ENCODE measurements at regions not wholly inside any gene's neighbourhood (a gene's known extent, or its start where the extent isn't known, plus 50 kb on each side); places are given as distances from the start of the nearest gene placed in this dataset.
"Not testable (repeated sequence)": the region's sequence is repeated elsewhere in the genome, so short reads cannot be mapped to it uniquely, and the experiment has no call there.

DNA sequence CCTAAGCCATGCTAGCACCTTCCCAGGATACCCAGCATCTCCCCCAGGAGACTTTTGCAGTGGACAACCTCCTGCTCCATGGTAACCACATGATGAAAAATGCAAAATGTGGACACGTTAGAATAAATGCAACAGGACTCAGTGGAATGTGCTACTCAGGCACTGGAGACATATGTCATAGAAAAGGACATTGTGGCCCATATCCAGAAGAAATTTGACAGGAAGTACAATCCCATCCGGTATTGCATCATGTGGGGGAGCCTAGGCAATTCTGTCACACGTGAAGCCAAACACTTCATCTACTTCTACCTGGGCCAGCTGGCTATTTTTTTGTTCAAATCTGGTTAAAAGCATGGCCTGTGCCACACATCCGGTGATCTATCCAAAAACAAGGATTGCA is 227.2 kb upstream of the GPR149 start:
- DNase-seq = no peak

DNA sequence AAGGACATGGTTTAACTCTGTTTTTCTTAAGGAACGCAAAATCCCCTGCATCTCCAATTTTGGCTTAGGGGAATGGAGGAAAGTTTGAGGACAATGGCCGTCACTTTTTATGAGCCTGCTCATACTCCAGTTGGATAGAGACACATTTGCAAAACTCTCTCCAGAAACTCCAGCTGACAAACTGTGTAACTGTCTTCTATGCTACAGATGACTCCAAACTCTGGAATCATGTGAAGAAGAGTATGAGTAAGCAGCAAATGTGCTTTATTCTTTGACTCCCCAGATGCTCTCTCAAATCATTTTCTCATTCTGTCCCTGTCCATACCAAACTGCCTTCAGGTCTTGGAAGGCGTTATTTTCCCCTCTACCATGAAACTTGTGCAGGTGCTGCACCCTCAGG is 226.5 kb upstream of the GPR149 start:
- DNase-seq = no peak

DNA sequence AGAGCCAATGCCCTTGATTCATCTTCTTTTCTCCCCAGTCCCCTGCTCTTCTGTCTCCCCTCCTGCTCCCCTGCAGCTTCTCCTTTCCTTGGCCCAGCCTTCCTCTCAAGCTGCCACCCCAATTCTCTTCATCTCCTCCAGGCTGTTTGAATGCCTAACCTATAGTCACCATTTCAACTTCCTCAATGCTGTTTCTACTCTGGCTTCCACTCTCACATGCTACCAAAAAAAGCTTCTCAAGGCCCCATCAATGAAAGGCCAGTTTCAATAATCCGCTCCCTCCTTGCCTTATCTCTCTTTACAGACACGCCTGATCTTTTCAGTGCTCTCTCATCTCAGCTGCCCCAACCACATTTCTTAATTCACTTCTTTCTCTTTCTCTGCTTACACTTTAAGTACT is 212.2 kb upstream of the GPR149 start:
- DNase-seq = peak in 1 of 3 donors; percentile 9

GRCh38 chr3:154625756-154626155 is 195.8 kb upstream of the GPR149 start:
- no peak for DNase-seq

DNA sequence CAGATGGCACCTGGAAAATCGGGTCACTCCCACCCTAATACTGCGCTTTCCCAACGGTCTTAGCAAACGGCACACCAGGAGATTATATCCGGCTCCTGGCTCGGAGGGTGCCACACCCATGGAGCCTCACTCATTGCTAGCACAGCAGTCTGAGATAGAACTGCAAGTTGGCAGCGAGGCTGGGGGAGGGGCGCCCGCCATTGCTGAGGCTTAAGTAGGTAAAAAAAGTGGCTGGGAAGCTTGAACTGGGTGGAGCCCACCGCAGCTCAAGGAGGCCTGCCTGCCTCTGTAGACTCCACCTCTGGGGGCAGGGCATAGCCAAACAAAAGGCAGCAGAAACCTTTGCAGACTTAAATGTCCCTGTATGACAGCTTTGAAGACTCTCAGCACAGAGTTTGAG is 189.6 kb upstream of the GPR149 start:
- DNase-seq = not testable (repeated sequence)

GRCh38 chr3:154616298-154616697 is 186.3 kb upstream of the GPR149 start:
- no peak for DNase-seq

- no peak for DNase-seq
These were observed 185.5 kb upstream of the GPR149 start for GRCh38 chr3:154615471-154615870.

DNA sequence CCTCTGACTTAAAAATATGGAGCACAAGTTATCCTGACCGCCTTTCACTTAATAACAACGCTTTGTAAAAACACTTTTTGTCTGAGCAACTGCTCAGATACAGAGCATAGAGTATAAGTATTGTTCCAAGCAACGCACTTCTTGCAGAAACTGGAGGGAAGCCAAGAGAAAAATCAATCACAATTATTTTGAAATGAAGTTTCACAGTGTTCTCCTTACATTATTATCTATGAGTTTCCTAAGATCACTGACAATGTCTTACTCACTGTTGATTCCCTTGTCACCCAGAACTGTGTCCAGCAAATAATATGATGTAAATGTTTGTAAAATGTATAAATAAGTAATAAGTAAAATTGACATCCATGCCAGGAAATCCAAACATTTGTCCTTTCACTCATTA is 184.6 kb upstream of the GPR149 start:
- DNase-seq = no peak

GRCh38 chr3:154614078-154614477 is 184.1 kb upstream of the GPR149 start:
- no peak for DNase-seq

- no peak for DNase-seq
These were observed 172.3 kb upstream of the GPR149 start for GRCh38 chr3:154602241-154602640.

DNA sequence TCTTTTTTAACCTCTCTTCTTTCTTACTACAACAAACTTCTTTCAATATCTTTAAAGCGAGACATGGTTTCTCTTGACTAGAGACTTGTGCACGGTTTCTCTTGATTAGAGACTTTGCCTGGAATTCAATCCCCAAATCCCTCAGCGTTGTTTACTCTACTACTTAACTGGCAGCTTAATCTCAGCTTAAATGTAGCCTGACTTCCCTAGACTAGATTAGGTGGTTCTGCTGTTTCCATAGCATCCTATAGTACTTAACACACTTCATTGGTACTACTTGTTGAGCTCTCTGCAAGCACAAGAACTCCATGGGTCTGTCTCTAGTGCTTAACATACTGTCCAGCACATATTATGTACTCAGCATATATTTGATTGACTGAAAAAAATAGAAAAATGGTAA is 168.2 kb upstream of the GPR149 start:
- DNase-seq = no peak

GRCh38 chr3:154590675-154591384 is 160.8 kb upstream of the GPR149 start:
- DNase-seq = no peak

DNA sequence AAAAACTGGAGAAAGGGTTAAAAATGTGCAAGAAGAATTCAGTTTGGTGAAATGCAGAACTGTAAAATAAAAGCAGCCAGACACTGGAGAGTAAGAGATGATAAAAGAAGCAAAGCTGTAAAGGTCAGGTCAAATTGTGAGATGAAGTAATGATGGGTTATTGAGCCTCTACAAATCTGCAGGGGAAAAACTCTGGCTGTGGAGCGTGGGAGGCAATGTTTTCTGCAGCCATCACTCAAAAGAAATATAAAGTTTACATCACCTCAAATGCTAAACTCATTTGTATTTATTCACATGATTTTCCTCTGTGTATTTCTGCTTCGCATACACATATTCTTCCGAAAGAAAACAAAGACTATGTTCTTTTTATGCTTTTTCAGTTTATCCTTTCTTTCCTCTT is 158.8 kb upstream of the GPR149 start:
- DNase-seq = no peak

DNA sequence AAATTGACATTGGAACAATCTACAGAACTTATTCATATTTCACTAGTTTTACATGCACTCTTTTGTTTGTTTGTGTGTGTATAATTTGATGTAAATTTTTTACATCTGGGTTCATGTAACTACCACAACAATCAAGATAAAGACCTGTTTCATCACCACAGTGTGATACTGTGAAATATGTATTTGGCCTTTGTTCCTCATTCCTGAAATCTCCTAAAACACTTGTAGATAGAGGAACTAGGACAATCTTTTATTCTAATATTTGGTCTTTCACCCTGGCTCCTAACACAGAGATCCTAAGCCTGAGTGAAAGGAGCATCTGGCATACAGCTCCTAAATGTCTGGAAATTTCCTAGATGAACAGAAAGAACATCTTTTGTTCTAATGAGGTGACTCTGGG is 155.0 kb upstream of the GPR149 start:
- peak; percentile 5 to 40 (median 31) for DNase-seq

- no peak for DNase-seq
These were observed 154.1 kb upstream of the GPR149 start for GRCh38 chr3:154584041-154584440.

DNA sequence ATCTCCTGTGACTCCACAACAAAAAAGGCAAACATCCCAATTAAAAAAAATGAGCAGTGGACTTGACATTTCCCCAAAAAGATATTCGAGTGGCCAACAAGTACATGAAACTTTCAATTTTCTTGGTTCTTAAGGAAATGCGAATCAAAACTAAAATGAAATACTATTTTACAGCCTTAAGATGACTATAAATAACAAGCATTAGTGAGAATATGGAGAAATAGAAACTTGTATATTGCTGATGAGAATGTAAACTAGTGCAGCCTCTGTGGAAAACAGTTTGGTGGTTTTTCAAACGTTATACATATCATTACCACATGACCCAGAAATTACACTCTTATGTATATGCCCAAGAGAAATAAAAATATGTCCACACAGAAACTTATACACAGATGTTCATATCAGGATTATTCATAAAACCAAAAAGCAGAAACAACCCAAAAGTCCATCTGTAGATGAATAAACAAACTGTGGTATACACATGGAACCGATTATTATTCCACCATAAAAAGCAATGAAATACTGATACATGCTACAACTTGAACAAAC is 153.2 kb upstream of the GPR149 start:
- no peak for DNase-seq

DNA sequence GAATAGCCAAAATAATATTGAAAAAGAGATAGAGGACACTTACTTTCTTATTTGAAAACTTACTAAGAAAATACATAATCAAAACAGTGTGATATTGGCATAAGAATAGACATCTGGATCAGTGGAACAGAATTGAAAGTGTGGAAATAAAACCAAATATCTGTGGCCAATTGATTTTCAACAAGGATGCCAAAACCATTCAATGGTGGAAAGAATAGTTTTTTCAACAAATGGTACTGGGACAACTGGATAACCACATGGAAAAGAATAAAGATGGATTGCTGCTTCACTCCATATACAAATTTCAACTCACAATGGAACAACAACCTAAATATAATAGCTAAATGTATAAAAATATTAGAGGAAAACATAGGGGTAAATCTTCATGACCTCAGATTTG is 152.5 kb upstream of the GPR149 start:
- no peak for DNase-seq

- no peak for DNase-seq
These were observed 141.7 kb upstream of the GPR149 start for GRCh38 chr3:154571553-154572226.

GRCh38 chr3:154568064-154568463 is 138.1 kb upstream of the GPR149 start:
- DNase-seq = no peak

GRCh38 chr3:154559623-154560022 is 129.6 kb upstream of the GPR149 start:
- no peak for DNase-seq

GRCh38 chr3:154552338-154552737 is 122.3 kb upstream of the GPR149 start:
- DNase-seq = no peak

DNA sequence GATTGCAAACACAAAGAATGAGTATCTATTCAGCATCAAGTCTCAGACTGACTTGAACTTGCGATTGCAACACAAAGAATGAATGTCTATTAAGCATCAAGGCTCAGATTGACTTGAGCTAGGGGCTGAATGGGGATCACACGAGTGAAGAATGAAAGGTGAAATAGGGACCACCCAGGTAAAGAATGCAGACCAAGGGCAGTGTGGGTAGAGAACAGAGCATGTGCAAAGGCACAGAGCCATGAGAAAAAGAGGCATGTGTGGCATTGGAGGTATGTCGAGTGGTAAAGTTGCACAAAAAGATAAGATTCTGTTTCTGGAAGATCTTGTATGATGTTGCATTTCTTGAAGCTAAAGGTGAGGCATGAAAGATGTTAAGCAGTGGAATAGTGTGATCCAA is 119.4 kb upstream of the GPR149 start:
- DNase-seq = no peak

- no peak for DNase-seq
These were observed 118.4 kb upstream of the GPR149 start for GRCh38 chr3:154548341-154548740.

- no peak for DNase-seq
These were observed 112.8 kb upstream of the GPR149 start for GRCh38 chr3:154542837-154543236.

Measured in suppressor macrophage treated with lipopolysaccharide for 1 hour (primary cell).